Fibroblast of the aortic adventitia (primary cell): ENCODE measurements at regions not wholly inside any gene's neighbourhood (a gene's known extent, or its start where the extent isn't known, plus 50 kb on each side); places are given as distances from the start of the nearest gene placed in this dataset.

ENCODE experiments used
- DNase-seq: peaks from one replicate; pipeline ENCODE4 v3.0.0-alpha.2; 2010; ENCODE audit warnings: low read depth
- H3K4me3 ChIP-seq: 2 replicates; pipeline ENCODE4 v1.5.1; 2011; ENCODE audit warnings: low read depth, mild to moderate bottlenecking, control low read depth, low read length, moderate library complexity
- TF ChIP-seq, protein P1 (sequence below): IDR thresholded peaks from 2 replicates; pipeline ENCODE4 v1.5.1; 2011; ENCODE audit warnings: mild to moderate bottlenecking, low read length, control low read depth, inconsistent platforms; ENCODE audit not compliant: insufficient read depth

DNA sequence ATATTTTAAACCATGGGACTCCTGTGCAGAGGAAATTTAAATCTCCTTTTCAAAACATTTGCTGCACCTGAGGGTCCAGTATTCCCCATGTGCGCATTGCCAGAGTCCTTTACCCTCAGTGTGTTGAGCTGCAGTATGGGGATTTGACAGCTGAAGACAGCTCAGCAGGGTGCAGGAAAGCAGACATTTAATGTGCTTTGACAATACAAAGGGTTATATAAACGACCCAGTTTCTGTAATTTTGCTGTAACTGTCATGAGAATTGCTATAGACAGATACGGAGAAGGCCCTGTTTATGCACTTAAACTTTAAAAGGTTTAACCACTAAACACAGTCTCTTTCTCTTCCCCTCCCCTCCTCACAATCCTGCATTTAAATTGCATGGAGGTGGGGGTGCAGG is 393.4 kb downstream of the MID1IP1 start:
- TF ChIP-seq, protein P1, sequence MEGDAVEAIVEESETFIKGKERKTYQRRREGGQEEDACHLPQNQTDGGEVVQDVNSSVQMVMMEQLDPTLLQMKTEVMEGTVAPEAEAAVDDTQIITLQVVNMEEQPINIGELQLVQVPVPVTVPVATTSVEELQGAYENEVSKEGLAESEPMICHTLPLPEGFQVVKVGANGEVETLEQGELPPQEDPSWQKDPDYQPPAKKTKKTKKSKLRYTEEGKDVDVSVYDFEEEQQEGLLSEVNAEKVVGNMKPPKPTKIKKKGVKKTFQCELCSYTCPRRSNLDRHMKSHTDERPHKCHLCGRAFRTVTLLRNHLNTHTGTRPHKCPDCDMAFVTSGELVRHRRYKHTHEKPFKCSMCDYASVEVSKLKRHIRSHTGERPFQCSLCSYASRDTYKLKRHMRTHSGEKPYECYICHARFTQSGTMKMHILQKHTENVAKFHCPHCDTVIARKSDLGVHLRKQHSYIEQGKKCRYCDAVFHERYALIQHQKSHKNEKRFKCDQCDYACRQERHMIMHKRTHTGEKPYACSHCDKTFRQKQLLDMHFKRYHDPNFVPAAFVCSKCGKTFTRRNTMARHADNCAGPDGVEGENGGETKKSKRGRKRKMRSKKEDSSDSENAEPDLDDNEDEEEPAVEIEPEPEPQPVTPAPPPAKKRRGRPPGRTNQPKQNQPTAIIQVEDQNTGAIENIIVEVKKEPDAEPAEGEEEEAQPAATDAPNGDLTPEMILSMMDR = no peak

DNA sequence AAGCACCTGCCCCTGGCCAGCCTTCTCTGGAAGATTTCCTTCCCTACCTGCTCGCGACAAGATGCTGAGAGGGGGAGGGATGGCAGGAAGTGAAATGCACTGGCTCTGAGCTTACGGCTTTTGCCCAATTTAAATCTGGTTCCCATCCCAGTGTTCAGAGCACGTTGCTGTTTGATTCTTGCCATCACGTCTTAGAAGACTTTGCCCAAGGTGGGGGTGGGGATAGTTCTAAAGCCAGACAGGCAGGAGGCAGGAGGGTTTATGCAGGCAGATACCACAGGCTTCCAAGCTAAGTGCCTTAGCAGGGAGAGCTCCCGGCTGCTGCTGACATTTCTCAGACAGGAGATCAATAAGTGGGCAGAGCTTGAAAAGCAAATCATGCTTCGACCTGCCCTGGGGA is 393.9 kb downstream of the MID1IP1 start:
- TF ChIP-seq, protein P1 = no peak
- no peak overlapping the region for H3K4me3 ChIP-seq
- no peak for DNase-seq

More for the DNA sequence above, 393.4 kb downstream of the MID1IP1 start:
- no peak for DNase-seq
- H3K4me3 ChIP-seq = no peak overlapping the region

GRCh38 chrX:39196192-39197102 is 395.2 kb downstream of the MID1IP1 start:
- TF ChIP-seq, protein P1 = no peak
- DNase-seq = peak; percentile 16
- H3K4me3 ChIP-seq = no peak overlapping the region

GRCh38 chrX:39199429-39199828 is 398.2 kb downstream of the MID1IP1 start:
- TF ChIP-seq, protein P1 = no peak
- no peak for DNase-seq
- H3K4me3 ChIP-seq = no peak overlapping the region

DNA sequence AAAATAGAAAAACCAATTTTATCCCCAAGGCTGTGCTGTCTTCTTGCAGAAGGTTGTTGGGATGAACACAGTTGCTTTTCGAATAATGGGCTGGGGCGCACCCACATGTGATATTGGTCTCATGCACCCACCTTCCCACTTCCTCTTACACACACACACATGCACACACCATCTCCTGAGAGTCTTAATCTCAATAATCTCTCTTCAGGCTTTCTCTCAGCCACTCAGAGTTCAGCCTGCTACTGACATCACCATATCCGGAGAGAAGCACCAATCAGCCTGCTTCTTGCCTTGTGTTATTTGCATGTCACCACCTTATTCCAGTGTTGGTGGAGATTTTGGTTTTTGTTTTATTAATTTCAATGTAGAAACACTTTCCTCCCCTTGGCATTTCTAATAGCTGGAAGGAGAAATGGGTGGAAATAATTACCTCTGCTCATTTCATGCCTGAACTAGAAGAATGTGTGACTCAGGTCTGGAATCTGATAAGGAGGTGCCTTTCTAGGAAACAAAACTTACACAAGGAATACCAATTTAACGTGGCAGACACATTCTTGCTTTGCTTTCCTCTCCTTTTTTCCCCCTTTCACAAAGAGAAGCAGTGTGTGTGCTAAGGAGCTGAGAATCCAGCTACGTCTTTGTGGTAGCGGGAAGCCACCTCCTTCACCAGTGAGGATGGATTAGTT is 400.2 kb downstream of the MID1IP1 start:
- DNase-seq = peak; percentile 2
- TF ChIP-seq, protein P1 = no peak
- no peak overlapping the region for H3K4me3 ChIP-seq

DNA sequence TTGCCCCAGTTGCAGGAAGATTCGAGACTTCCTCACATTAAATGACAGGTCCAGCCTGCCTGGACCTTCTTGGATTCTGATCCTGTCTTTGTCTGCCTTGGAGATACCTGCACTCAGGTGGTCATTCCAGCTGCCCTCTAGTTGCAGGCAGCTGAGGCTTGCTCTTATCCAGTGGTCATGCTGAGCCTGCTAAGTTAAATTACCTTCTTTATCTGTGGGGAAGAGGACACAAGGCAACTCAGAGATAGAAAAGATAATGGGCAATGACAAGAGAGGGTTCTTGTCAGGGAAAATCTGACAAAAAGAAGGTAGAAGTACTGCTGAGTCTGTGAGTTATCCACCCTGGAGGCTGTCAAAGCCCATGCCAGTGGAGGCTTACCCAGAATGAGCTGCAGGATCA is 401.4 kb downstream of the MID1IP1 start:
- DNase-seq = no peak
- H3K4me3 ChIP-seq = no peak overlapping the region
- TF ChIP-seq, protein P1 = no peak
